ENCODE measurements at regions not wholly inside any gene's neighbourhood (a gene's known extent, or its start where the extent isn't known, plus 50 kb on each side); places are given as distances from the start of the nearest gene placed in this dataset.

DNA sequence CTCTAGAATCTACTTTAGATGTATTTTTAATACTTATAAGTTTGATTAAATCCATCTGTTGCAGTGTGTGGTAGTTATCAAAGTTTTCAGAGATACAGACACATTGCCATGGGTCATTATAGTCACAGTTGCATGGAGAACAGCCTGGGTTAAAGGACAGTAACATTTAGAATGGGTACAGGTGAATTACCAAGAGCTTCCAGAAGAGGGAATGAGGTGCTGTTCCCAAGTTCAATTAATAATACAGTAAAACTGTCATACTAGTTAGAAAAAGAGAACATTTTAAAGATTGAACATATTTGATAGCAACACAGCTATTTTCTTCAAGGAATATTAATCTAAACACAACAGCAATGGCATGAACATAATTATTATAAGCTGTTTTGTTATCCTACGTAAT, 322.6 kb upstream of the SLC10A2 start:
- no peak for DNase-seq (ENCODE audit: low spot score)

- peak; percentile 19 for DNase-seq (ENCODE audit: low spot score)
Measured at GRCh38 chr13:103386341-103386740, 320.1 kb upstream of the SLC10A2 start.

GRCh38 chr13:103373916-103374315, 307.7 kb upstream of the SLC10A2 start:
- no peak for DNase-seq (ENCODE audit: low spot score)

DNA sequence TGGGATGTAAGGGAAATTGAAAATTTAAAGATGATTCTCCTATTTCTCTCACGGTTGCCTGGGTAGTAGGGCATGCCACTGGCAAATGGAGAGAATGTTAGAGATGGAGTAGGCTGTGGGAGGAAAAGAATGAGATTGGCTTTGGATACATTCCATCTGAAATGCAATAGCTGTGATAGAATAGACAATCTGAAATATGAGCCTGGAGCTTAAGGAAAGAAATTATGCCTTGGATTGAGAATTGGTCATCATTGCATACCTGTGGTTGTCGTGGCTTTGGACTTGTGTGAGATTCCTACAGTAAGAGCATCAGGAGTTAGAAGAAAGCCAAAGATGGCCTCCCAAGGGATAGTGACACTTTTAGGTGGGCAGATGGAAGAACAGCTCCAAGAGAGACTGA, 305.1 kb upstream of the SLC10A2 start:
- DNase-seq (ENCODE audit: low spot score), result no peak

DNA sequence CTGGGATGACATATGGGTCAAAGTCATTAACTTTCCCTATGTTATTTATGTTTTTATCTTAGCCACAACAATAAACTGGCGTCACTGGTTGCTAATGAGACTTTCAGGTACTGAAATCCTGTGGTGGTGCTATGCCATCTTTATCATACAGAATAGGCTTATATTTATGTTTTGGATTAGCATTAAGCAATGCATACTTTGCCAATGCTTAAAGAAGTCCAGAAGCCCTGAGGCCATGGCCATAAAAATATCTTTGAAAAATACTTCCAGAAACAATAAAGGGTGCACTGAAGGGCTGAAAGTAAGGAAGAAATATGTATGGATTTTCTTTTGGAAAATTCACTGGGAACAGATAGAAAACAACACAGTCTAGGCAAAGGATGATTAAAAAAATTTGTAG, 304.6 kb upstream of the SLC10A2 start:
- DNase-seq (ENCODE audit: low spot score), result peak; percentile 25

DNA sequence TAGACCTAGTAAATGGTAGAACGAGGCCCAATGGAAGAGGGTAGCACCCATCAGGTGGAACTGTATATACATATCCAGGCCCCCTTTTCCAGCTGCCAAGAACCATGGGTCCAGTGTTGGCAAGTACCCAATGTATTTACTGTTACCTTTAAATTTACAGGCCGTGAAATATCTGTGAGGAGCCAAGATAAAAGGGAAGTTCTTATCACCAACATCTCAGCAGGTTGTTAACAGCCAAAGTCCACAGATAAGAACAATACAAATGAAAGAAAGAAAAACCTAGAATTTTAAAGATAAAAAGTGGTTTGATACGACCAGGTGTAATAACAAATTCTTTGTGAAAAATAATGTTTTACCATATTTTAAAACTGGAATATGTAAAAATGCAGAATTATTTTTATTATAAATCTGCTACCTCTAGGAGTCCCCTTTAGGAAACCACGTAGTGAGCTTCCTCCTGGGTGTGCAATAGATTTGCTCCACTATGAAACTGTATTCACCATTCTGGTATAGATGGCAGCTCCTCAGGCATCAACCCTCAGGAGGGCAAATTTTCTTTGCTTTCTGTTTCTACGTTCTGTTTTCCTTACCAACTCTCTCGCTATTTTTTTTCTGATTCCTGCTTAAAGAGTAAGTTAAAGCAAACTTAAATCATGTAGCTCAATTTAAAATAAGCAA, 292.2 kb upstream of the SLC10A2 start:
- DNase-seq (ENCODE audit: low spot score), result no peak

- no peak for DNase-seq (ENCODE audit: low spot score)
Measured at GRCh38 chr13:103356226-103356864, 290.1 kb upstream of the SLC10A2 start.

DNA sequence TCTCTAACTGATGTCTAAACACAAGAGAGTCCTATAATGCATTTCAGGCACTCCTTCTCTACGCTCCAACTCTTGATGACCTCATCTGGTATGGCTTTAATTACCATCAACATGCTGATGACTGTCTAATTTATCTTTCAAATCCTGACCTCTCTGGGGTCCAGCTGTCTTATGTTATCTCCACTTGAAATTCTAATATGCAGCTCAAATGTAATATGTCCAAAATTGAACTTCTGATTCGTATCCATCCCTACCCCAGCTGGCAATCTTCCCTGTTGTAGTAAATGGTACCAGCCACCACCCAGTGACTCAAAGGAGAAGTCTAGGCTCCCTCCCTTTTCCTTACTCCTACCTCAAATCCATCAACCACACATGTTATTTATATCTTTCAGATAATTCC, 288.0 kb upstream of the SLC10A2 start:
- peak; percentile 0 for DNase-seq (ENCODE audit: low spot score)

GRCh38 chr13:103351035-103351828, 285.0 kb upstream of the SLC10A2 start:
- DNase-seq (ENCODE audit: low spot score), result peak; percentile 55

DNA sequence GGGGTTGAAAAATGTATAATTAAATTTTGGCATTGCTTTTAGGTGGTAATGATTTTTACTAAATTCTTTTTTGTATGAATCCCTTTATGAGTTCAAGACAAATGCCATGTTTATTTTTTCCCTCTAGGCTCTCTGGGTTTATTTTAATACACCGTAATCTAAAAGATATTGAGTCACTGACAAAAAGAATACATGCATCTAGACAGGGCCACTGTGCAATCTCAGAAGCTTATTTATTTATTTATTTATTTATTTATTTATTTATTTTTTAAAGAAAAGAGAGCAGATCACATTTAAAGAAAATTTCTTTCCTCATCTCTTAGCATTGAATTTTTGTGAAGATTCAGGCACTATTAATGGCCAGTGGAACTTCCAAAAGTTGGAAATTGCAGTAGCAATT, 283.9 kb upstream of the SLC10A2 start:
- no peak for DNase-seq (ENCODE audit: low spot score)

DNA sequence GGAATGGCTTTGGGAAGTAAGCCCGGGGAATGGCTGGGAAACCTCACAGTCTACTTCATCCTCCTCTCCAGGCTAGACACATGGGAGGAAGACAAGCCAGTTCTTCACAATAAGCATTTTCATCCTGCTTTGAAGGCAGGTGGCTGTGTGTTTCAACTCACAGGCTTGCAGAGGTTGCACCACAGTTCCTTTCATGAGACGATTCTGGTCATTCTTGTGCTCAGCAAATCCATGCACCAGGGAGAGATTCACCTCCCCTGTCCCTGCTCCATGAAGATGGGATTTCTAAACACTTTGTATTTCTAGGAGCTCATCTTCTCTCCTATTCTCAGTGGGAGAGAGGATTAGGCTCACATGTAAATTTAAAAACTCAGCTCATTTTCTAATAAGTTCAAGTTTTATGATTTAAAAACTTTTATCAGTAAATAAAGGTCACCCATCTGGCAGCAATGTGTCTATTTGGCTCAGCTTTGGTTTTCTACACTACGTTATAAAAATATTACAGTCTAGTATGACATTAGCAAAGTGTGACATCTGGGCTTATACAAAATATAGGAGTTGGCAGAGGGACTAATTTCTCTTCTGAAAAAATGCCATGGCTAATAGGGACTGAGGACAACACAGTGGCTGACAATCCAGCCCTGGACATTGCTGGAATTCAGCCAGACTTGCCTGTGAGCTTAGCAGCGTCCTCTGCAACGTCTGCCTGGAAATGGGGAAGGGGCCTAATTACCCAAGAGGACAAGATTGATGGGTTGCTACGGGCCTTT, 283.2 kb upstream of the SLC10A2 start:
- DNase-seq (ENCODE audit: low spot score), result no peak

DNA sequence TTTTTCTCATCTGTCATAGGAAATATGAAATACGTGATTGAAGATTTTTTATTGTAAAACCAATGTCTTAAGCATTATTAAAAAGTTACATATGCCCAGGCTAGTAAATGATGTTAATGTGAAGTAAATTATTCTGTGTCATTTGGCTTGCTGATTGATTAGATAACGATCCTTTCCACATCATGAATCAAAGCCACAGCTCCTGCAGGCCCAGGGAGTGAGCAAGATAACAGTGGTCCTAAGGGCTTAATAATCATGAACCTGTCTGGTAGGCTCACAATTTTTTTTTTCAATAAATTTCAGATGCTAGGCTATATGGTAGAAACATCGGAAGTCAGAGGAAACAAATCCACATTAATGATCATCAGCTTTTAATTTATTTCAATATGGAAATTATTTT, 269.0 kb upstream of the SLC10A2 start:
- no peak for DNase-seq (ENCODE audit: low spot score)

DNA sequence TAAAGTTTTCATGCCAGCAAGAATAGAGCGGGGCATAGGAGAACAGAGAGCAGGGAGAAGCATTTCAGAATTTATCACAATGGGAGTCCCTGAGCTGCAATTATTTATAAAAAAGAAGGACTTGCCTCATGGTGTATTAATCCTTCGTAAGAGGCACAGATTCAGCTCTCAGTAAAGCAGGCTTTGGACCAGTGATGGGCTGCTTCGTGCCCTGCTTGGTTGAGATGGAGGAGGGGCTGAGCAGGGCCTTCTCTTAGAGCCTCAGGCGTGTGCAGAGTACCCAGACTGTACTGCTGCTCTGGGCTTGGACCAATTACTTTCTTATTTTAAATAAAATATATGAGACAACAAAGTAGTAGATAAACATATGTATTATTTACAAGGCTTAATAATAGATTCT, 265.7 kb upstream of the SLC10A2 start:
- DNase-seq (ENCODE audit: low spot score), result no peak

- DNase-seq (ENCODE audit: low spot score), result no peak
Measured at GRCh38 chr13:103328899-103329298, 262.7 kb upstream of the SLC10A2 start.

- no peak for DNase-seq (ENCODE audit: low spot score)
Measured at GRCh38 chr13:103326326-103326725, 260.1 kb upstream of the SLC10A2 start.

GRCh38 chr13:103325672-103326071, 259.5 kb upstream of the SLC10A2 start:
- DNase-seq (ENCODE audit: low spot score), result no peak

- DNase-seq (ENCODE audit: low spot score), result no peak
Measured at GRCh38 chr13:103324641-103325040, 258.4 kb upstream of the SLC10A2 start.

- DNase-seq (ENCODE audit: low spot score), result no peak
Measured at GRCh38 chr13:103315711-103316110, 249.5 kb upstream of the SLC10A2 start.

GRCh38 chr13:103312467-103312866, 246.2 kb upstream of the SLC10A2 start:
- DNase-seq (ENCODE audit: low spot score), result no peak

GRCh38 chr13:103308667-103309066, 242.4 kb upstream of the SLC10A2 start:
- no peak for DNase-seq (ENCODE audit: low spot score)

GRCh38 chr13:103306163-103306562, 239.9 kb upstream of the SLC10A2 start:
- no peak for DNase-seq (ENCODE audit: low spot score)

GRCh38 chr13:103303078-103303651, 236.9 kb upstream of the SLC10A2 start:
- DNase-seq (ENCODE audit: low spot score), result no peak
